Heart right ventricle (tissue), 16 donors: ENCODE measurements at regions not wholly inside any gene's neighbourhood (a gene's known extent, or its start where the extent isn't known, plus 50 kb on each side); places are given as distances from the start of the nearest gene placed in this dataset.
A peak's percentile ranks its signal among the peaks of the same experiment; 100 is the strongest.

Source experiments
- ATAC-seq, 8 donors: fragments of 200-7000 bp; cut with Tn5 transposase; one replicate each; pipeline ENCODE4 v1.9.1; 2020; ENCODE audit warnings: mild to moderate bottlenecking in 8 of 8, moderate library complexity in 8 of 8, moderate number of reproducible peaks in 1 of 8
- DNase-seq, 2 donors: peaks; one replicate each; pipeline ENCODE4 v3.0.0-alpha.2; 2020
- H3K27ac ChIP-seq, 10 donors: fragments of 200-600 bp; sonication (generic) in 2 of 10; one replicate each; pipeline versions ENCODE4 v1.5.0 to v1.8.0; 2020 to 2022; ENCODE audit warnings: mild to moderate bottlenecking in 3 of 10
- H3K27me3 ChIP-seq, 7 donors: fragments of 200-600 bp; one replicate each; pipeline ENCODE4 v1.8.0; 2021 to 2022; ENCODE audit warnings: mild to moderate bottlenecking in 2 of 7
- H3K36me3 ChIP-seq, 9 donors: fragments of 200-600 bp; sonication (generic) in 1 of 9; one replicate each; pipeline versions ENCODE4 v1.5.0 to v1.8.0; 2020 to 2022; ENCODE audit warnings: mild to moderate bottlenecking in 2 of 9
- H3K4me1 ChIP-seq, 9 donors: fragments of 200-600 bp; sonication (generic) in 1 of 9; one replicate each; pipeline versions ENCODE4 v1.5.0 to v1.8.0; 2020 to 2022; ENCODE audit warnings: mild to moderate bottlenecking in 4 of 9
- H3K4me3 ChIP-seq, 10 donors: fragments of 200-600 bp; sonication (generic) in 2 of 10; one replicate each; pipeline versions ENCODE4 v1.5.0 to v1.8.0; 2020 to 2022; ENCODE audit warnings: mild to moderate bottlenecking in 7 of 10, moderate library complexity in 2 of 10
- H3K9me3 ChIP-seq, 11 donors: fragments of 200-600 bp in 10 of 11; sonication (generic) in 2 of 11; one replicate each; pipeline versions ENCODE4 v1.5.0 to v1.8.0; 2013 to 2022; ENCODE audit warnings: mild to moderate bottlenecking in 2 of 11, control low read depth in 1 of 11, moderate library complexity in 1 of 11
- WGBS, 2 donors: extraction: QIAGEN DNeasy Blood & Tissue Kit; methylation state at CpG; one replicate each; pipeline ENCODE4 v1.1.7; 2013; ENCODE audit warnings: inconsistent platforms in 1 of 2; 5-methylcytosine and 5-hydroxymethylcytosine counted together
- intact Hi-C, 10 donors: fragments of 100-400 bp; cut with DNase I; formaldehyde crosslinking; loops; one replicate each; pipeline versions ENCODE4 v1.11.1 to v1.14.2; 2022
- TF ChIP-seq, protein P1 (sequence below), 9 donors: fragments of 200-600 bp; sonication (generic) in 2 of 9; IDR thresholded peaks; one replicate each; pipeline versions ENCODE4 v1.5.0 to v1.8.0; 2021 to 2022; ENCODE audit warnings: antibody characterized with exemption in 9 of 9, mild to moderate bottlenecking in 5 of 9, moderate library complexity in 1 of 9
- donor health status: Arrhythmogenic right ventricular cardiomyopathy.
- donor health status: ischemic (EF 13 %, LVEDD 7.1; RV severe dilation, severe dysfunction).
- donor health status: healthy with polysubstance abuse.
- donor health status: DM: no; HTN: yes; CAD: no.
- donor health status: DM: no; HTN: no; CAD: no.
- donor health status: ischemic (EF 25% LVEDD 6.9; RV normal size, moderate dysfunction).
- donor health status: ischemic (EF 25% LVEDD 5.7; RV mildly dilated, moderate dysfunction).
- donor health status: healthy.
- donor health status: DM: yes; HTN: yes; CAD: no.
- donor health status: Ischemic cardiomyopathy.
- donor health status: ischemic (EF 35%, LVEDD 5.7; RV mildly dilated, moderate dysfunction).
- donor health status: nonischemic (EF 11% LVEDD 7.7; RV severe dilation, severe dysfunction).
- donor health status: DM: yes; HTN: yes; CAD: no.
- donor health status: PGD.
- donor health status: ischemic (EF 29% LVEDD 5.4; RV normal size, mild dysfunction).
- donor health status: nonischemic (EF 23%, LVEDD 6.1; RV moderate dilation, normal function).

DNA sequence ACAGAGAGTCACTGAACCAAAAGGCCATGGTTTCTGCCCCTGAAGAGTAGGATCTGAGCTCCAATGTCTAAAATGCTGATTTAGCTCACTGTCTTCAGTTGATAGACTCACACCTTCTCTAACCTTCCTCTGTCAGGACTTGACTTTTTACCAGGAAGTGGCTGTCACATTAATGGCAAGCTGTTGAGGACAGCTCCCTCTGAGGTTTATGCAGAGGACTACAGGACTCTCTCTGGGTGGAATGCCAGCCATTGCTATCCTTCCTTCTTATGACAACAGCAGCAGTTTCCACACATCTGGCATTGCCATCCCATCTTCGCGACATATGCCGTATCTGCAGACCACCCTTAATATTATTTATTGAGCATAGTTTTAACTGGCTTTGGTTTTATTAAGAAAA lies 103.8 kb upstream of the PRICKLE2 start:
- H3K4me1 ChIP-seq, result peaks cover 0 to 10% (median 6%) of the 10 kb centered on the region in 9 donors
- DNase-seq, result no peak
- no peaks in the 10 kb centered on the region for H3K27me3 ChIP-seq
- H3K27ac ChIP-seq, result no peak overlapping the region
- TF ChIP-seq, protein P1, sequence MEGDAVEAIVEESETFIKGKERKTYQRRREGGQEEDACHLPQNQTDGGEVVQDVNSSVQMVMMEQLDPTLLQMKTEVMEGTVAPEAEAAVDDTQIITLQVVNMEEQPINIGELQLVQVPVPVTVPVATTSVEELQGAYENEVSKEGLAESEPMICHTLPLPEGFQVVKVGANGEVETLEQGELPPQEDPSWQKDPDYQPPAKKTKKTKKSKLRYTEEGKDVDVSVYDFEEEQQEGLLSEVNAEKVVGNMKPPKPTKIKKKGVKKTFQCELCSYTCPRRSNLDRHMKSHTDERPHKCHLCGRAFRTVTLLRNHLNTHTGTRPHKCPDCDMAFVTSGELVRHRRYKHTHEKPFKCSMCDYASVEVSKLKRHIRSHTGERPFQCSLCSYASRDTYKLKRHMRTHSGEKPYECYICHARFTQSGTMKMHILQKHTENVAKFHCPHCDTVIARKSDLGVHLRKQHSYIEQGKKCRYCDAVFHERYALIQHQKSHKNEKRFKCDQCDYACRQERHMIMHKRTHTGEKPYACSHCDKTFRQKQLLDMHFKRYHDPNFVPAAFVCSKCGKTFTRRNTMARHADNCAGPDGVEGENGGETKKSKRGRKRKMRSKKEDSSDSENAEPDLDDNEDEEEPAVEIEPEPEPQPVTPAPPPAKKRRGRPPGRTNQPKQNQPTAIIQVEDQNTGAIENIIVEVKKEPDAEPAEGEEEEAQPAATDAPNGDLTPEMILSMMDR (IDR thresholded peaks at IDR 0.05), result peak in 1 of 9 donors; percentile 10
- H3K9me3 ChIP-seq, result no peaks in the 10 kb centered on the region
- no peak for ATAC-seq
- no peaks in the 10 kb centered on the region for H3K36me3 ChIP-seq
- no peak overlapping the region for H3K4me3 ChIP-seq
- intact Hi-C loops, result loop anchor here in 1 of 10 donors (5.0 kb wide), 1 partner anchor 62 kb away; no protein-coding TSS in a partner anchor
- 82 to 99% methylated on average over 3 of the region's 3 CpGs for WGBS, 2 donors

DNA sequence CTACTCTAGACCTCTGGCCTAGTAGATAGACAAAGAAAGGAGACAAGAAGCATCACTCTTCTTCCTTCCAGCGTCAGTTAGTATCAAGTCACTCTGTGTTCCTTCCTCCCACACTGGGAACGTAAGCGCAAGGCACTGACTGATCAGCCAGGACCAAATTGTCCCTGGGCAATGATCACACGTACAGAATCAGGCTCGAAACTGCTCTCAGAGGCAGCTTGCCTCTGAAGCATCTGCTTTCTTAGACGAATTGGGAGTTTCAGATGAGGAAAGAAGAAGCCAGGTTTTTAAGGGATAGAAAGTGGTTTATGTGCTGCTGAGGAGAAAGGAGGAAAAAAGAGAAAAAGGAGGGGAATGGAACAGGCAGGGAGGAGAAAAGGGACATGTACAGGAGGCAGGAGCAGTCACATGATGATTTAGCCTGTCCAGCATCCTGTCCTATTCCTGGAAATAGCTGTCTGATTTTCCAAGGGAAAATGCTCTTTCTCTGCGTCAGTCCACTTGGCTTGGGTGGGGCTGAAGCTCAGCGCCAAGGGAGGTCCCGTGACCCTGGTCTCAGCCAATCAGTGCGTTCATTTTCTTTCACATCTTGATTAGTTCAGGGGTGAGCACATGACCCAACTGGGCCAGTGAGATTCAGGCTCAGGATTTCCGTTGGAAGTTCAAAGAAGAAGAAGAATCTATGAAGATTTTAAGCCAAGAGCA lies 102.0 kb upstream of the PRICKLE2 start:
- no peaks in the 10 kb centered on the region for H3K9me3 ChIP-seq
- peak overlapping the region; percentile 56 to 90 (median 84) for H3K27ac ChIP-seq
- TF ChIP-seq, protein P1 (IDR thresholded peaks at IDR 0.05), result no peak
- H3K27me3 ChIP-seq, result no peaks in the 10 kb centered on the region
- H3K4me3 ChIP-seq, result peak overlapping the region in 3 of 10 donors; percentile 0 to 9 (median 3)
- H3K4me1 ChIP-seq, result peaks cover 0 to 10% (median 6%) of the 10 kb centered on the region in 9 donors
- intact Hi-C loops, result loop anchor here in 2 of 10 donors (2.0 to 5.0 kb wide), 2 partner anchors 60 kb away; no protein-coding TSS in a partner anchor
- H3K36me3 ChIP-seq, result no peaks in the 10 kb centered on the region
- WGBS, 2 donors, result 48 to 61% methylated on average over 11 of the region's 11 CpGs
- ATAC-seq, result peak; percentile 89 to 98 (median 96)
- DNase-seq, result peak; percentile 62 to 87

DNA sequence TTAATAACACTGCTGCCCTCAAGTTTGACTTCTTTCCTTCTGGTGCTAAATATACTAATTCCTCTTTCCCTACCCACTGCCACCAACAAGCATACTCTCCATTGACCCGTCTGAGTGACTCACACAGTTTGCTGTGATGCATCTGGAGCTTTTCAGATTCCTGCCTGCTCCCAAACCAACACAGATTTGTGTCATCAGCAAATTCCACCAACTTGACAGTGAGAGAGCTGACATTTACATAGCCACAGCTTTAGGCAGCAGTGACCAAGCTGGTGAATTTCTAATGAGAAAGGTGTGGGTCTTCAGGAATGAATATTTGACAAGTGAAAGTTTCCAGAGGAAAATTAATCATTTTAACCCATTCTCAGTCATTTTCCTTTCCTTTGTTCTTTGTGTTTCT lies 96.5 kb upstream of the PRICKLE2 start:
- H3K27ac ChIP-seq, result no peak overlapping the region
- intact Hi-C loops, result no loop called here
- WGBS, 2 donors, result 44 to 48% methylated on average over 1 of the region's 1 CpG
- TF ChIP-seq, protein P1 (IDR thresholded peaks at IDR 0.05), result no peak
- no peaks in the 10 kb centered on the region for H3K27me3 ChIP-seq
- H3K4me3 ChIP-seq, result no peak overlapping the region
- H3K9me3 ChIP-seq, result no peaks in the 10 kb centered on the region
- DNase-seq (no peak), ATAC-seq (peak in 2 of 8 donors; percentile 49 to 52)
- no peaks in the 10 kb centered on the region for H3K36me3 ChIP-seq
- peaks cover 0 to 11% (median 1%) of the 10 kb centered on the region in 9 donors for H3K4me1 ChIP-seq

DNA sequence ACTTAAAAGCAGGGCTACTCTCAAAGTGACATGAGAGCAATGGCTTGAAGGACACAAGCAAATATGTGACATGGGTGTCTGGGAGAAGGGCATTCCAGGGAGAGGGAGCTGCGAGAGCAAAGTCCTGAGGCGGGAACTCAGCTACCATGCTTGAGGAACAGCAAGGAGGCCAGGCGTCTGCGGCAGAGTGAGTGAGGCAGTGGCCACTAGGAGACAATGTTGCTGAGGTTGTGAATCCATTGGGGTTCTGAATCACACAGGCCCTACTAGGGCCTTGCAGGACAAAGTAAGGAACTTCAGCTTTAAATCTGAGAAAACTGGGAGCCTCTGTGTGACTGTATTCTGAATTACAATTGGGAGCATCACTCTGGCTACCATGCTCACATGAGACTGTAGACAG lies 94.1 kb upstream of the PRICKLE2 start:
- H3K36me3 ChIP-seq, result no peaks in the 10 kb centered on the region
- peaks cover 0 to 10% (median 0%) of the 10 kb centered on the region in 9 donors for H3K4me1 ChIP-seq
- no peaks in the 10 kb centered on the region for H3K27me3 ChIP-seq
- DNase-seq (no peak), ATAC-seq (no peak)
- H3K27ac ChIP-seq, result no peak overlapping the region
- H3K9me3 ChIP-seq, result no peaks in the 10 kb centered on the region
- H3K4me3 ChIP-seq, result no peak overlapping the region
- intact Hi-C loops, result no loop called here
- 92 to 97% methylated on average over 4 of the region's 4 CpGs for WGBS, 2 donors
- TF ChIP-seq, protein P1 (IDR thresholded peaks at IDR 0.05), result no peak
